Stimulated activated CD4-positive, alpha-beta T cell treated with anti-CD3 and anti-CD28 coated beads, Interleukin-15, amount 100 ng/mL, for 48 hours (primary cell): ENCODE measurements at regions not wholly inside any gene's neighbourhood (a gene's known extent, or its start where the extent isn't known, plus 50 kb on each side); places are given as distances from the start of the nearest gene placed in this dataset.

ENCODE experiments used
- DNase-seq, 2 donors: peaks; one replicate each; pipeline ENCODE4 v3.0.0-alpha.2; 2020; ENCODE audit warnings: low read depth in 2 of 2

GRCh38 chr17:74015316-74015715 is 188.2 kb upstream of the RPL38 start:
- no peak for DNase-seq

- DNase-seq = no peak
Measured at GRCh38 chr17:74015990-74016389, 187.5 kb upstream of the RPL38 start.

GRCh38 chr17:74016461-74016860 is 187.0 kb upstream of the RPL38 start:
- no peak for DNase-seq

DNA sequence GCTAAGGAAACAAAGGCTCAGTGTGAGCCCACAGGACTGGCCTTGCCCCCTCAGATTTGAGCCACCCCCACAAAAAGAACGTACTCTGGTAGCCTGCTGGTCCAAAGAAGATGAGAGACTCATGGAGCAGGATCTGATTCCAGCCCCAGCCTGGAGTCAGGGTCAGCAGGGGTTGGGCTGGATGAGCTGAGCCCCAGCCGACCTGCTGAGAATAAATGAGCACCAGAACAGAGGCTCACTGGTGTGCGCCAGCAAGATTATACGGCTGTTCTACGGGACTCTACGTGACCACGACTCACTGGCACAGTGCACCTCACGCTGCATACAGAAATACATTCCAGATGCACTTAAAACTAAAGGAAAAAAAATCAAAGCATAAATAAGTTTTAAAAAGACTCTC is 186.0 kb upstream of the RPL38 start:
- no peak for DNase-seq

DNA sequence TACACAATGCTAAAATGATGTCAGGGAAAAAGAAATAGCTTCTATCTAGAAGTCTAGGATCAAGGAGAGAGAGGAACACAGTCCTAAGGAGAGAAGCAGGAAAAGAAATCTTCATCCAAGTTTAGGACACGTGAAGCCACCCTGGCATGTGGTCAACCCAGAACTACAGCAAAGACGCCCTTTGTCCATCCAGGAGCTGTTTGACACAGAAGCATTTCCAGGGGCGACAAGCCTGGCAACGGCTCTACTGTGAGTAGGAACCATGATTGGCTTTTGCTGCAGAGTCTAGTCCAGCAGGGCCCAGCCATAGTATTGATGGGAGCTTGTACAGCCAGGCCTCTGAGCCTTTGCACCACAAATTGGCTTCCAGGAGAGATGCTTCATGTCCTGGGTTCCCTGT is 185.4 kb upstream of the RPL38 start:
- DNase-seq = no peak

DNA sequence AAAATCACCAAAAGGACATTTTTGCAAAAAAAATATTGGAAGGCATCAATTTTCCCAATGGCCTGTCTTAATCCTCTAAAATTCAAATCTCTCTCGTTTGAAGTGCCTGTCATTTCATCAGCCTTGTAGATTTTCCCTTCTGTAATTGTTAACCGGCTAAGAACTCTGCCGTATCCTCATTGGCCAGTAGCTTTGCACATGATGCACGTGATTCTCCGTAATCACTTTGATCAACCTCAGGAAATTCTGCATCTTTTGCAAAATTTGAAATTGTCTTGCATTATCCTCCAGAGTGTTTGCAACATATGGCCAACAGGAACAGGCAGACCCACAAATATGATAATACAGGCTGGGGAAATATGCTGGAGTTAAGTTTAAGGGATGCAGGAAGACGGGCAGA is 184.2 kb upstream of the RPL38 start:
- no peak for DNase-seq

GRCh38 chr17:74019860-74020259 is 183.6 kb upstream of the RPL38 start:
- no peak for DNase-seq

DNA sequence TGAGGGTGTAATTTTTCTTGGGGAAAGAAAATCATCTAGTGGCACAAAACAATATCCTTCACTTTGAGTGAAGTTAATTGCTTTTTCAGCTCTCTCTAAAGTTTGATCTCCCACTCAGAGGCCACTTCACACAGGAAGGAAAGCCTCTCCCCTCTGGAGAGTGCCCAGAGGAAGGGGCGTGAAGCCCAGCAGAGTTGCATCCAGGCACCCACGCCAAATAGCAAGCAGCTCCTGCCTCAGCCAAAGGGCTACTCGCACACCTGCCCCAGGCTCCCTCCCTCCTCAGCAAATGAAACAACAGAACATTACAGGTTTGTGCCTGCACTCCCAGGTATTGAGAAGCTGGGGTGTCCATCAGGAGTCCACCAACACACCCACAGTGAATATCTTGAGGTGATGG is 183.0 kb upstream of the RPL38 start:
- no peak for DNase-seq

DNA sequence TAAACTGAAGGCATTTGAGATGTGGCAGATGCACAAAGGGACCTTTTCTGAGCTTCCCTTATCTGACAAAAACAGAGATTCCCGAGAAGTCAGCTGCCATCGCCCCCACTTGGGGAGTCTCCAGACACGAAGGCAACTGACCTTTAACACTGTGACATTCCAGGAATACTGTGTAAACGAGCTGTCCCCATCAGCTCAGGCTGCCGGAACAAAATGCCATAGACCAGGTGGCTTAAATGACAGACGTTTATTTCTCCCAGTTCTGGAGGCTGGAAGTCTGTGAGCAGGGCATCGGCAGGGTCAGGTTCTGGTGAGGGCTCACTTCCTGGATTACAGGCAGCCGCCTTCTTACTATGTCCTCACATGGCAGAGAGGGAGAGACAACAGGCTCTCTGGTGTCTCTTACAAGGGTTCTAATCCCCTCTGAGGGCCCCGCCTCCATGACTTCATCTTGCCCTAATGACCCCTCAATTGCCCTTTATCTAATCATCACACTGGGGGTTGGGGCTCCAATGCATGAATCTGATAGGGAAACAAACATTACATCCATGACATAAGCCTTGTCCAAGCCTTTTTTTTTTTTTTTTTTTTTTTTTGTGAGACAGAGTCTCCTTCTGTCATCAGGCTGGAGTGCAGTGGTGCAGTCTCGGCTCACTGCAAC is 178.5 kb upstream of the RPL38 start:
- DNase-seq = no peak

- no peak for DNase-seq
Measured at GRCh38 chr17:74027444-74027843, 176.0 kb upstream of the RPL38 start.

GRCh38 chr17:74028354-74029116 is 174.9 kb upstream of the RPL38 start:
- no peak for DNase-seq

DNA sequence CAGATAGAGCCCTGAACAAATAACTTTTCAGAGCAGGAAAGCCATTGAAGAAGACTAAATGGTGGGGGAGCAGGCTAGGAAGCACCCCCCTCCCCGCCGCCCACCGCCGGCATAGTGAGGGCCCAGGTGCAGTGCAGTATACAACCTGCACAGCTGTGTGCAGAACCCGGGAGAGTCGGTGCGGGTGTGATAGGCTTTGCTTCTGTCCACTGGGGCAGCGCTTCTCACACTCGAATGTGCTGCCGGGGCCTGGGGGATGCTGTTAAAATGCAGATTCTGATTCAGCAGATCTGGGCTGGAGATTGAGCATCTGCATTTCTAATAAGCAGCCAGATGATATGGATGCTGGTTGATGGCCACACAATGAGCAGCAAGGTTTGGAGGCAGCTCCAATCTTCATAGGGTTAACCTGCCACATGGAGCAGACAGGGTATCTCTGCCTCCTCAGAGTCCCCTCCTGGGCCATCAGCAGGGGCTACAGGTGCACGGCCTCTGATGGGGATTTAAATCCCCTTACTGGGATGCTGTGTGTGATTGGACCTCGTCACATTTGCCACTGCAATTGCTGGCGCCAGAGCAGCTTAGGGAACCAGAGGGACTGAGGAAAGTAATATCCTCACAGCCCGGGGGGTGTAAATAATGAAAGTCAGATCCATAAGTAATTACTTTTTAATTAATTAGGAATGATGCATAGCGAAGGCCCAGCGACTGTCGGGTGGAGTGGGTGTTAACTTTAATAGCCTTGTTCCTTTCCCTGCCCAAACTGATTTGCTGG is 172.0 kb upstream of the RPL38 start:
- DNase-seq = no peak

DNA sequence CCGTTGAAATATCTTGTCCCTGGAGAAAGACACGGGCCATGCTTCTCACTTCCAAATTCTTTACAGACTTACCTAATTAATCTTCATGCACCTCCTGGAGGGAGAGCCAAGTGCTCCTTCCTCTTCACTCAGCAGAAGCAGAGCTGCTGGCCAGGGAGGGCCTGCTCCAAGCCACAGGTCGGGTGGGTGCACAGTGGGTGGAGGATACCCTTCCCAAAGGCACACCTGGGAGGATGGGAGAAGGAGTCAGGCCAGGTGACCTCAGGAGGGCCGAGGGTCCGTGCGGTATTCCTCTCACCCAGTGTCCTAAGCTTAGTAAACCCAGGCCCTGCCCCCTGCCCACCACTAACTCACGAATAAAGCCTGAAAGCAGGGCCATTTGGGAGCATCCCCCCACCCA is 171.3 kb upstream of the RPL38 start:
- DNase-seq = no peak

DNA sequence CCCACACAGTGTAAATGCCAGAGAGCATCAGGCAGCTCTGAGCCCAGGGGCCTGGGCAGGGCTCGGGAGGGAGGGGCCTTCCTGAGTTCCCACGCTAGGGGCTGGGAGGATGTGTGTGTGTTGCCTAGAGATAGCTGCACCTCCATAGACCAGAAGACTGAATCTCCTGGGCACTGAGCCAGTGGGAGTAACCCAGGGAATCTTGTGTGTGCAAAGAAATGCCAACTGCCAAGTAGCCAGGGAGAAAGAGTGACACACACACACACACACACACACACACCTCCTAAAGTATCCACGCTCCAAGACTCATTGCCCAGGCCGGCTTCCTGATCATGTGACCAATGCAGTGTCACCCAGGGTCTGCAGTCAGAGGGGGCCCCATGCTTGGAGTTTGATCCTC is 166.2 kb upstream of the RPL38 start:
- no peak for DNase-seq

DNA sequence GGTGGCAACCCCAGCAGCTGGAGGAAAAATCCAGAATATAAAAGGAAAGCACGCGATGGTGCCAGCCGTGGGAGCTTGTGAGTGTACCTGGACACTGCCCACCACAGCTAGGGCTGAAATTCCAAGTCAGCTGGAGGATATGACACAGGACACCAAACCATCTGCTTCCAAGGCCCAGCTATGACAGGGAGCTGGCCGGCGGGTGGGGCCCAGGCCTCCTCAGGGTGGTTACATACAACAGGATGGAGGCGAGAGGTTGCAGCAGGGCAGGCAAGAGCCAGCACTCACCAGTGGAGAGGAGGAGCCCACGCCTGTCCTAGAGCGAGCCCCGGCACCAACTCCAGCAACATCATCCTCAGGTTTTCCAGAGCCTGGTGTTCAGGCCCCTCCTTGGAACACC is 163.2 kb upstream of the RPL38 start:
- DNase-seq = no peak

DNA sequence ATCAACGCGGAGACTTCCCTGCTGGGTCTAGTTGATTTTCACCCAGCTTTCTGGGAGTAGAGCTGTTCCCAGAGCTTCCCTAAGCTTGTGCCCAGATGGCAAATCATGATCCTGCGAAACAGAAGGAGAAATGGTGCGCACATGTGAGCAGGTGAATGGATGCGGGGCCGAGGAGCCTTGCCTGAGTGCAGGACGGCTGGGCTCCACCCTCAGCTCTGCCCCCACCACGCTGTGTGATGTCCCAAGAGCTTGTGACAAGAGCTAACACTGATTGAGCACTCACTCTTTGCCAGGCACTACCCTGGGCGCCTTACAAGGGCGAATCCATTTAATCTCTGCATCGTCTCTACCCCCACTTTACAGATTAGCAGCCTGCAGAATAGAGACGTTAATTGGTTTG is 162.7 kb upstream of the RPL38 start:
- no peak for DNase-seq

DNA sequence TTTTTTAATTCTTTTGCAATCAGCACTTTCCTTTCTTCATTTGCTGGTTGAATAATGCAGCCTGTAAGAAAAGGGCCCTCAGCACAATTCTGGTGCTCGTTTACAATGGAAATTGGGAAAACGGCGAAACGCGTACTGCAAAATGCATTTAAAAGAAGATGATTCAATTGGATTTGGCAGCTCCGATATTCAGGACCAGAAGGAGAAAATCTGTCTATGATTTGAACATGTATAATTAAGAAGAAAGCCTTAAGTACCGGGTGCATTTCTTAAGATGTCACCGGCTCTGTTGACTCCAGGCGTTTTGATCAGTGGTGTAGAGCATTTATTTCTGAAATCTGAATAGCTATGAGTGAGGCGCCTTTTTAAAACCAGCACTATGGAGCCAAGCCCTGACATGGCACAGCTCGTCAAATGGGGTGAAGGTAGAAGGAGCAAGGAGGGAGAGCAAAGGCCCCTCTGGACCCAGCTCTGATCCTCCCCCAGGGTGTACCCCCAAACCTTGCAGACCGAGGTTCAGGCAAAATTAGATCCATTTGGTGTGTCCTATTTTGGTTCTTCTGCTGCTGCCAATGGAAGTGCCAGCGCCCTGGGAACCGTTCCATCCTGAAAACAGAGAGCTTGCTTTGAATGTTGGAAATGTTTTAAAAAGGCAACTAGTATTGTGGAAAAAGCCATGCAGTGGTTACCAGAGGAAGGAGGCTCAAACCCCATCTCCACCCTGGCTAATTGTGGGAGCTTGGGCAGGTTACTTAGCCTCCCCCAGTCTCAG is 161.4 kb upstream of the RPL38 start:
- no peak for DNase-seq

DNA sequence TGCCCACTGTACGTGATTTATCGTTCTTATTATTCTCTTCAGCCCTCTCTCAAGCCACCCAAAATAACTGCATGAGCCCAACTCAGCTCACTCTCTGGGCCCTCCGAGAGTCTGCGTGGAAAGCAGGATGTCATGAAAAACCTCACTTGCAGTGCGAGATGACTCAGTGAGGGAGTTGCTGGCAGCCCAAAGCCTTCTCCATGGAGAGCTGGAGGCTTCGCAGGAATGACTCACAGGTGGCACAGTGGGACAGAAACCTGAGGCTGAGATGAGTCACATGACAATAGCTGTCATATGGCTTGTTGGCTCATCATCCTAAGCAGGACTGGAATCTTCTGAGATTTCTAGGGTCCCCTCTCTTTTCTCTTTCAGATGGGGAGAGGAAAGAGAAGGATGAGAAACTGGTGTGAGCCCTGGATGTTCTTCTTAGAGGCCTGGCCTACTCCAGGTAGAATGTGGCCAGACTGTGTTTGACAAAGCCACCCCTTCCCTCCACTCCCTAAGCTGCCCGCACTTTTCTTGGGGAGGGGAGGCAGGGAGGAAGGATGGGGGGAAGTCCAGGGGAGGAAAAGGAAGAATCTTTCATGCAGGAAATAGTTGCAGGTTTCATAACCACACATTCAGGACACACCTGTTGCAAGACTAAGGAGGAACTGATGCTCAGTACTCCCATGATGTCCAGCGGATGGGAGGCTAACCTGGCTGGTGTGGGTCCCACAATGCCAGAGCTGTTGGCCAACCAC is 160.6 kb upstream of the RPL38 start:
- DNase-seq = peak; percentile 50 to 66

DNA sequence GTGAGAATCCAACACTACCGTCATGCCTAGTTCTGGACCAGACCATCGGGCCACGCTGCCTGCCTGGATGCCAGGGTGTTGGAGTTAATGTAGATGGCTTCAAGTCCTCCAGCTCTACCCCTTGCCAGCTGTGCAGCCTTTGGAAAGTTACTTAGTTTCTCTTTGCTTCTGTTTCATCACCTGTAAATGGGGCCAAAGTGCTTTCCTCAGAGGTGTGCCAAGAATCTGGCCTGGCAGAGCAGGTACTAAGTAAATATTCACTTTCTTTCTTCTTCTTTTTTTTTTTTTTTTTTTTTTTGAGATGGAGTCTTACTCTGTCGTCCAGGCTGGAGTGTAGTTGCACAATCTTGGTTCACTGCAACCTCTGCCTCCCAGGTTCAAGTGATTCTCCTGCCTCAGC is 159.5 kb upstream of the RPL38 start:
- DNase-seq = no peak

- no peak for DNase-seq
Measured at GRCh38 chr17:74045608-74046280, 157.7 kb upstream of the RPL38 start.
